ENCODE measurements at regions not wholly inside any gene's neighbourhood (a gene's known extent, or its start where the extent isn't known, plus 50 kb on each side); places are given as distances from the start of the nearest gene placed in this dataset.

GRCh38 chr12:46082490-46083200, 92.3 kb upstream of the SCAF11 start:
- TF ChIP-seq TAF1 (IDR thresholded peaks at IDR 0.05; ENCODE audit: low read depth) (no peak), EP300 (IDR thresholded peaks at IDR 0.05; ENCODE audit: borderline replicate concordance) (no peak), YY1 (IDR thresholded peaks at IDR 0.05; ENCODE audit: low read depth) (no peak), MAX (IDR thresholded peaks at IDR 0.05) (no peak), ZBTB7A (IDR thresholded peaks at IDR 0.05; ENCODE audit: low read depth) (no peak), CREB1 (IDR thresholded peaks at IDR 0.05; ENCODE audit: low read depth) (no peak), REST (IDR thresholded peaks at IDR 0.05; ENCODE audit: low read depth) (no peak), FOXM1 (IDR thresholded peaks at IDR 0.05; ENCODE audit: borderline replicate concordance, low read depth) (no peak), RAD21 (IDR thresholded peaks at IDR 0.05; ENCODE audit: low read depth) (no peak), TEAD4 (IDR thresholded peaks at IDR 0.05) (no peak)
